AG09319 (cell line): ENCODE measurements at regions not wholly inside any gene's neighbourhood (a gene's known extent, or its start where the extent isn't known, plus 50 kb on each side); places are given as distances from the start of the nearest gene placed in this dataset.
"Not testable (repeated sequence)": the region's sequence is repeated elsewhere in the genome, so short reads cannot be mapped to it uniquely, and the experiment has no call there.

ENCODE experiments used
- DNase-seq: peaks from one replicate; pipeline ENCODE4 v3.0.0-alpha.2; 2010; ENCODE audit warnings: low read depth; ENCODE audit errors: extremely low read depth
- TF ChIP-seq, protein P1 (sequence below): IDR thresholded peaks from 2 replicates; pipeline ENCODE4 v1.5.1; 2011; ENCODE audit warnings: low read depth, mild to moderate bottlenecking, inconsistent platforms, low read length, moderate library complexity

- DNase-seq = peak; percentile 2
- TF ChIP-seq, protein P1, sequence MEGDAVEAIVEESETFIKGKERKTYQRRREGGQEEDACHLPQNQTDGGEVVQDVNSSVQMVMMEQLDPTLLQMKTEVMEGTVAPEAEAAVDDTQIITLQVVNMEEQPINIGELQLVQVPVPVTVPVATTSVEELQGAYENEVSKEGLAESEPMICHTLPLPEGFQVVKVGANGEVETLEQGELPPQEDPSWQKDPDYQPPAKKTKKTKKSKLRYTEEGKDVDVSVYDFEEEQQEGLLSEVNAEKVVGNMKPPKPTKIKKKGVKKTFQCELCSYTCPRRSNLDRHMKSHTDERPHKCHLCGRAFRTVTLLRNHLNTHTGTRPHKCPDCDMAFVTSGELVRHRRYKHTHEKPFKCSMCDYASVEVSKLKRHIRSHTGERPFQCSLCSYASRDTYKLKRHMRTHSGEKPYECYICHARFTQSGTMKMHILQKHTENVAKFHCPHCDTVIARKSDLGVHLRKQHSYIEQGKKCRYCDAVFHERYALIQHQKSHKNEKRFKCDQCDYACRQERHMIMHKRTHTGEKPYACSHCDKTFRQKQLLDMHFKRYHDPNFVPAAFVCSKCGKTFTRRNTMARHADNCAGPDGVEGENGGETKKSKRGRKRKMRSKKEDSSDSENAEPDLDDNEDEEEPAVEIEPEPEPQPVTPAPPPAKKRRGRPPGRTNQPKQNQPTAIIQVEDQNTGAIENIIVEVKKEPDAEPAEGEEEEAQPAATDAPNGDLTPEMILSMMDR = no peak
These were observed 1120.6 kb downstream of the SORCS1 start for GRCh38 chr10:106043863-106044262.

GRCh38 chr10:106038246-106038645 is 1126.3 kb downstream of the SORCS1 start:
- no peak for DNase-seq
- TF ChIP-seq, protein P1 = no peak

DNA sequence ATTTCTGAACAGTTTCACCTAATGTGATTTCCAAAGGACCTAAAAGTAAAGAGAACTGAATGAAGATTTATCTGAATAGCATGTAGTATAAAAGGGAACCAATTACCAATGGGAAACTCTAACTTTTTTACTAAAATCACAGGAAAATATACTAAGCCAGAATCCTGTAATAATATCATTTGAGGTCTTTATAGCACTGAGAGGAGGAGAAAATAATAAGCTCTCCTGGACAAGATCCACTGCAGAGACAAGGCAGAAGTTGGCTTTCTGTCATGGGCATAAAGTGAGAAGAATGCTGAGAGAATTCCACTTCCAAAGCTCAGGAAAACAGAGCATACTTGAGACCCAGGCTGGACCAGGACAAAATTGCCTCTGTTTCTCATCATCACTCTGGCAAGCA is 1131.4 kb downstream of the SORCS1 start:
- no peak for DNase-seq
- TF ChIP-seq, protein P1 = no peak

DNA sequence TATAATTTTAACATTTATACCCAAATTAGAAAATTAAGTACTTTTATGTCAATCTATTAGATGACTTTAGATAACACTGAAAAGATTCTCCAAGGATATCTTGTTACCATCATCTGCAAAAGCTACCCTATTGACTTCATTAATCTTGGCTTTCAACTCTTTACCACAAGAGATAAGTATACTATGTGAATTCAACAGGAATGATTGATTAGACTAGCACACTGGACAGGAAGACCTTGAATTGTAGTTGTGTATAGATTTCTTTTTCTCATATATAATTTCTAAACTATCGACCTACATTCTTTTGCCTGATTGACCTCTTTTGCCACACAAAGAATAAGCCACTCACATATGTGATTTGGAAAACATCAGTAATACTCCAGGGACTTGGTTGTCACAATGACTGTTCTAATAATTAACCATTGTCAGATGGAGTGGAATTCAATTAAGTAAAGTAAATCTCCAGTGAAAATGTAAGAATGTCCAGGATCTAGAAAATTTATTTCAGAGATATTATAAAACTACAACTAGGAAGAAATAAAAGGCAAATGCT is 1132.0 kb downstream of the SORCS1 start:
- TF ChIP-seq, protein P1 = no peak
- DNase-seq = no peak

GRCh38 chr10:106027240-106027639 is 1137.3 kb downstream of the SORCS1 start:
- no peak for DNase-seq
- TF ChIP-seq, protein P1 = no peak

DNA sequence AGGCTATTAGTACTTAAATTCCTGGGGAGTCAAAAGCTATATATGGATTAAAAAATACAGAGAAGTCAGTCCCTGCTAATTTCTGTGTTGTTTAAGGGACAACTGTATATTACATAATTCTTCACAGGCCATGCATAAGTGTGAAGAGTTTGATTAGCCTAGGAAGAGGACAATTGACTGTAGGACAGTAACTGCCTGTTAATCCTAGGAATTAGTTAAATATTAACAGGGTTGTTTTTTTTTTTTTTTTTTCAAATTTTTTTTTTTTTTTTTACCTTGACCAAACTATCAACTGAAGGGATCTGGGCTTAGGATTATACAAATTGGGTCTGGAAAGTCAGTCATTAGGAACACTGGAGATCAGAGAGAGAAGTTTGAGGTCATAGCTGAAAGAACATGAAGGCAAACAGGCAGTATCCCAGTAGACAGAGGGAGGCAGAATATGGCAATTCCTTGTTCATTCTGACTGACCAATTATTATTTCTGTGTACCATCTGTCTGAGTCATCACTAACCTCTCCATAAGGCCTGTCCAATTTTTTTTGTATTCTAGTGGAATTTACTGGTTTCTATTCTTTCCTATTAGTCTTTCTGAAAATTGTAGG is 1139.2 kb downstream of the SORCS1 start:
- TF ChIP-seq, protein P1 = no peak
- DNase-seq = no peak

- DNase-seq = no peak
- TF ChIP-seq, protein P1 = no peak
These were observed 1141.2 kb downstream of the SORCS1 start for GRCh38 chr10:106023329-106023728.

DNA sequence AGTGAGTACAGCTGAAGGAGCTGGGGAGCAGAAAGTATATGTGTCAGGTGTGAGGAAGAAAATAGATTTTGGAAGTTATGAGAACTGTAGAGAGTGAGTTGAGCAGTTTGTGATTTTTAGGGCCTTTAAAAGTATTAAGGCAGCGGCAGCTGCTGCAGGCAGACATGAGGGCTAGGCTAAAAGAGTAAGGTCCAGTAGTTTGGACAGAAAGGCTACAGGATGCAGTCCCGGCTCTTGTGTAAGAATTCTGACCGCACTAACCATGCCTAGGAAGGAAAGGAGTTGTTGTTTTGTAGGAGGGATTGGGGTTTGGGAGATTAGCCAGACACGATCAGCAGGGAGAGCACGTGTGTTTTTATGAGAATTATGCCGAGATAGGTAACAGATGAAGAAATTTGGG is 1144.9 kb downstream of the SORCS1 start:
- not testable (repeated sequence) for DNase-seq

DNA sequence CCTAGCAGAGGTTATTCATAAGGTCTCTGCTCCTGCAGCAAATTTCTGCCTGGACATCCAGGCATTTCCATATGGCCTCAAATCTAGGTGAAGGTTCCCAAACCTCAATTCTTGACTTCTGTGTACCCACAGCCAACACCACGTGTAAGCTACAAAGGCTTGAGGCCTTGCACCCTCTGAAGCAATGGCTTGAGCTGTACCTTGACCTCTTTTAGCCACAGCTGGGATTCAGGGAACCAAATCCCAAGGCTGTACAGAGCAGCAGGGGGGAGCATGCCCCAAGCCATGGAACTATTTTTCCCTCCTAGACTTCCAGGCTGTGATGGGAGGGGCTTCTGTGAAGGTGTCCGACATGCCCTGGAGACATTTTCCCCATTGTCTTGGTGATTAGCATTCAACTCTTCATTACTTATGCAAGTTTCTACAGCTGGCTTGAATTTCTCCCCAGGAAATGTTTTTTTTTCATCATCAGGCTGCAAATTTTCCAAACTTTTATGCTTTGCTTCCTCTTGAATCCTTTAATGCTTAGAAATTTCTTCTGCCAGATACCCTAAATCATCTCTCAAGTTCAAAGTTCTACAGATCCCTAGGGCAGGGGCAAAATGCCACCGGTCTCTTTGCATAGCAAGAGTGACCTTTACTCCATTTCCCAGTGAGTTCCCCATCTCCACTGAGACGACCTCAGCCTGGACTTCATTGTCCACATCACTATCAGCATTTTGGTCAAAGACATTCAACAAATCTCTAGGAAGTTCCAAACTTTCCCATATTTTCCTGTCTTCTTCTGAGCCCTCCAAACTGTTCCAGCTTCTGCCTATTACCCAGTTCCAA is 1148.9 kb downstream of the SORCS1 start:
- DNase-seq = not testable (repeated sequence)
